K562 (cell line): ENCODE measurements at regions not wholly inside any gene's neighbourhood (a gene's known extent, or its start where the extent isn't known, plus 50 kb on each side); places are given as distances from the start of the nearest gene placed in this dataset.

Source experiments
- U2AF1 ChIP-seq: fragments of 200-400 bp; formaldehyde crosslinking; optimal IDR thresholded peaks from 2 replicates; pipeline ENCODE3; 2017; ENCODE audit warnings: mild to moderate bottlenecking, low read depth, low read length, moderate library complexity
- TF ChIP-seq, protein P1 (sequence below), 2 experiments: fragments of 450-650 bp; IDR thresholded peaks; 2 replicates each; pipeline ENCODE4 v1.6.1; 2016; ENCODE audit warnings: mild to moderate bottlenecking in 2 of 2, borderline replicate concordance in 1 of 2, low read depth in 1 of 2, moderate library complexity in 1 of 2

- TF ChIP-seq, protein P1, sequence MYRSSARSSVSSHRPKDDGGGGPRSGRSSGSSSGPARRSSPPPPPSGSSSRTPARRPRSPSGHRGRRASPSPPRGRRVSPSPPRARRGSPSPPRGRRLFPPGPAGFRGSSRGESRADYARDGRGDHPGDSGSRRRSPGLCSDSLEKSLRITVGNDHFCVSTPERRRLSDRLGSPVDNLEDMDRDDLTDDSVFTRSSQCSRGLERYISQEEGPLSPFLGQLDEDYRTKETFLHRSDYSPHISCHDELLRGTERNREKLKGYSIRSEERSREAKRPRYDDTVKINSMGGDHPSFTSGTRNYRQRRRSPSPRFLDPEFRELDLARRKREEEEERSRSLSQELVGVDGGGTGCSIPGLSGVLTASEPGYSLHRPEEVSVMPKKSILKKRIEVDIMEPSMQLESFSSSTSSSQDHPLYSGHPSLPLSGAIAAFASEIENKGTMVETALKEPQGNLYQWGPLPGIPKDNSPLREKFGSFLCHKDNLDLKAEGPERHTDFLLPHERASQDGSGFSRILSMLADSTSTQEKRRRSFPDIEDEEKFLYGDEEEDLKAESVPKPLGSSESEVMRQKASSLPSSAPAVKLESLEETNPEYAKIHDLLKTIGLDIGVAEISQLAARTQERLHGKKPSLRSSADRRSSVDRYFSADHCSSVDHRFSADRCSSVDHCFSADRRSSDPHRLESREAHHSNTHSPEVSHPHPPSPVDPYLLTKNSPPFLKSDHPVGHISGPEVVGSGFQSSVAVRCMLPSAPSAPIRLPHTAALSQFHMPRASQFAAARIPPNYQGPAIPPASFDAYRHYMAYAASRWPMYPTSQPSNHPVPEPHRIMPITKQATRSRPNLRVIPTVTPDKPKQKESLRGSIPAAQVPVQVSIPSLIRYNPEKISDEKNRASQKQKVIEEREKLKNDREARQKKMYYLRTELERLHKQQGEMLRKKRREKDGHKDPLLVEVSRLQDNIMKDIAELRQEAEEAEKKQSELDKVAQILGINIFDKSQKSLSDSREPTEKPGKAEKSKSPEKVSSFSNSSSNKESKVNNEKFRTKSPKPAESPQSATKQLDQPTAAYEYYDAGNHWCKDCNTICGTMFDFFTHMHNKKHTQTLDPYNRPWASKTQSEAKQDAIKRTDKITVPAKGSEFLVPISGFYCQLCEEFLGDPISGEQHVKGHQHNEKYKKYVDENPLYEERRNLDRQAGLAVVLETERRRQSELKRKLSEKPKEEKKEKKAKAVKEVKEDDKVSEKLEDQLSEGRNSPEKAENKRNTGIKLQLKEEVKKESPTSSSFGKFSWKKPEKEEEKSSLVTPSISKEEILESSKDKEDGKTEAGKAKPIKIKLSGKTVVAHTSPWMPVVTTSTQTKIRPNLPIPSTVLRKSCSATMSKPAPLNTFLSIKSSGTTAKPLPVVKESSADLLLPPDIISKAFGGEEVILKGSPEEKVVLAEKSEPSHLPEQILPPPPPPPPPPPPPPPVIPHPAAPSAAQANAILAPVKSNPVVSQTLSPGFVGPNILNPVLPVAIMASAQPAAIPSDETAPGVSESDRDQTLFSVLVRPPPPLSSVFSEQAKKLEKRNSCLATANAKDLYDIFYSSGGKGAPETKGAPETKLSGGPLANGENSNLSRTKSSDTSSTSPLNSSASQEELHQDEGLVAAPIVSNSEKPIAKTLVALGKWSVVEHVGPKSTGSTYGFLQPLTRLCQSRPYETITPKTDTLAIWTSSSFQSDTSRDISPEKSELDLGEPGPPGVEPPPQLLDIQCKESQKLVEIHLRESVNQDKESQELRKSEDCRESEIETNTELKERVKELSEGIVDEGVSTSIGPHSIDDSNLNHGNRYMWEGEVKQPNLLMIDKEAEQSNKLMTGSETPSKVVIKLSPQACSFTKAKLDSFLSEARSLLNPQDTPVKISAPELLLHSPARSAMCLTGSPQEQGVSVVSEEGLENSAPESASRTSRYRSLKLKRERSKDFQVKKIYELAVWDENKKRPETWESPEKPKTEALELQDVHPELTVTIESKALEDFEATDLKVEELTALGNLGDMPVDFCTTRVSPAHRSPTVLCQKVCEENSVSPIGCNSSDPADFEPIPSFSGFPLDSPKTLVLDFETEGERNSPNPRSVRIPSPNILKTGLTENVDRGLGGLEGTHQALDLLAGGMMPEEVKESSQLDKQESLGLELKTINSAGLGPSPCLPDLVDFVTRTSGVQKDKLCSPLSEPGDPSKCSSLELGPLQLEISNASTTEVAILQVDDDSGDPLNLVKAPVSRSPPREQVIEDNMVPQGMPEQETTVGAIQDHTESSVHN (IDR thresholded peaks at IDR 0.05; ENCODE audit: borderline replicate concordance in 1 of 2, low read depth in 1 of 2), result no peak
- no peak for TF ChIP-seq U2AF1
Observed at GRCh38 chr2:145591109-145591809, 1071.3 kb upstream of the ZEB2 start (continued).
